ENCODE measurements at regions not wholly inside any gene's neighbourhood (a gene's known extent, or its start where the extent isn't known, plus 50 kb on each side); places are given as distances from the start of the nearest gene placed in this dataset.
"Not testable (repeated sequence)": the region's sequence is repeated elsewhere in the genome, so short reads cannot be mapped to it uniquely, and the experiment has no call there.

- DNase-seq: no peak
Measured at GRCh38 chr5:89711526-89711925, 698.0 kb downstream of the CETN3 start.

GRCh38 chr5:89710006-89710405 is 699.5 kb downstream of the CETN3 start:
- no peak for DNase-seq

- no peak for DNase-seq
Measured at GRCh38 chr5:89707891-89708290, 701.7 kb downstream of the CETN3 start.

GRCh38 chr5:89706731-89707130 is 702.8 kb downstream of the CETN3 start:
- no peak for DNase-seq

- no peak for DNase-seq
Measured at GRCh38 chr5:89703817-89704216, 705.7 kb downstream of the CETN3 start.

- no peak for DNase-seq
Measured at GRCh38 chr5:89698028-89698427, 711.5 kb downstream of the CETN3 start.

GRCh38 chr5:89697581-89697980 is 712.0 kb downstream of the CETN3 start:
- DNase-seq: no peak

- no peak for DNase-seq
Measured at GRCh38 chr5:89695371-89695770, 714.2 kb downstream of the CETN3 start.

GRCh38 chr5:89694026-89694550 is 715.5 kb downstream of the CETN3 start:
- DNase-seq: no peak

GRCh38 chr5:89690331-89690730 is 719.2 kb downstream of the CETN3 start:
- no peak for DNase-seq

GRCh38 chr5:89686081-89686765 is 723.3 kb downstream of the CETN3 start:
- DNase-seq: no peak

- no peak for DNase-seq
Measured at GRCh38 chr5:89676634-89677033, 732.9 kb downstream of the CETN3 start.

GRCh38 chr5:89673019-89673418 is 736.5 kb downstream of the CETN3 start:
- no peak for DNase-seq

GRCh38 chr5:89668821-89669220 is 740.7 kb downstream of the CETN3 start:
- no peak for DNase-seq

- no peak for DNase-seq
Measured at GRCh38 chr5:89662499-89662898, 747.1 kb downstream of the CETN3 start.

- DNase-seq: no peak
Measured at GRCh38 chr5:89638871-89639270, 755.9 kb upstream of the MEF2C start.

- DNase-seq: not testable (repeated sequence)
Measured at GRCh38 chr5:89634176-89634575, 751.2 kb upstream of the MEF2C start.

- DNase-seq: not testable (repeated sequence)
Measured at GRCh38 chr5:89630064-89630463, 747.1 kb upstream of the MEF2C start.

GRCh38 chr5:89628876-89629635 is 746.1 kb upstream of the MEF2C start:
- DNase-seq: no peak

GRCh38 chr5:89615839-89616518 is 733.0 kb upstream of the MEF2C start:
- no peak for DNase-seq

- no peak for DNase-seq
Measured at GRCh38 chr5:89613222-89613956, 730.4 kb upstream of the MEF2C start.

GRCh38 chr5:89606939-89607534 is 724.1 kb upstream of the MEF2C start:
- no peak for DNase-seq

GRCh38 chr5:89604342-89604741 is 721.4 kb upstream of the MEF2C start:
- no peak for DNase-seq

Measured in activated CD4-positive, alpha-beta T cell treated with anti-CD3 and anti-CD28 coated beads, Interleukin-2, Interleukin-6, amounts not matched to agents 100 ng/mL and 50 ng/mL, durations not matched to agents 16 hours and 8 hours (primary cell).